MV-4-11 (cell line): ENCODE measurements at regions not wholly inside any gene's neighbourhood (a gene's known extent, or its start where the extent isn't known, plus 50 kb on each side); places are given as distances from the start of the nearest gene placed in this dataset.

Experiments
- DNase-seq: peaks from one replicate; lab custom pipeline; 2025; lab: John Stamatoyannopoulos, UW

DNA sequence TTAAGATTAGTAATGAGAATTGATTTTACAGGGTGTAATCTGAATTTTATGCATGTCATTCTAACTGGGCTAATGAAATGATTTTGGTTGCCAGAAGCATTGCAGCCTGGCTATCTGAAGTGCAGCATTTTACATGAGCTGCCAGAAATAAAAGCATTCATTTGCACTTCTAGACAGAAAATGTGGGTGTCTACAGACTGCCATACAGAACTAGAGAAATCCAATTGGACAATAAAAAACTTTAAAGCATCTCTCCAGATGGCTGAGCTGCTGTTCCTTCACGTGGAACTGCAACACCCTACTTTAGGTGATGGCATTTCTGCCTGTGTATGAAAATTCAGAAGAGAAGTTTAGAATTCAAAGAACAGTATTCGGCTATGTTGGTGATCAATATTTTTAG lies 450.1 kb upstream of the SLITRK1 start:
- DNase-seq, result no peak

DNA sequence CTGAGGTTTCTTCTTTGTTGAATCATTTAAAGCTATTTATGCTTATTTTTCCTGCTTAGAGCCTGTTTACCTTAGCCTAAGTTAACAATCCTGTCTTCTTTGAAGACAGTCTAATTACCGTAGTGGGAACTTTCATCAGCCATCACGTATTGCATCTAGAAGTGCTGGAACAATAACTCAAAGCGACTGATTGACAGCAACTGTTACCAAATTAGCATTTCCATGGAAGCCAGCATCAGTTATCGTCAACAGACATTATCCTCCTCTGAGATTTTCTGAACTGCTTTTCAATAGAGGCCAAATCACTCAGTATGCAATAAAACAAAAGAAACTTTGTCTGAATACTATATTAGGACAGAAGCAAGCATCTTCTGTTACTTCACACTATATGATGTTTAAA lies 433.3 kb upstream of the SLITRK1 start:
- no peak for DNase-seq

DNA sequence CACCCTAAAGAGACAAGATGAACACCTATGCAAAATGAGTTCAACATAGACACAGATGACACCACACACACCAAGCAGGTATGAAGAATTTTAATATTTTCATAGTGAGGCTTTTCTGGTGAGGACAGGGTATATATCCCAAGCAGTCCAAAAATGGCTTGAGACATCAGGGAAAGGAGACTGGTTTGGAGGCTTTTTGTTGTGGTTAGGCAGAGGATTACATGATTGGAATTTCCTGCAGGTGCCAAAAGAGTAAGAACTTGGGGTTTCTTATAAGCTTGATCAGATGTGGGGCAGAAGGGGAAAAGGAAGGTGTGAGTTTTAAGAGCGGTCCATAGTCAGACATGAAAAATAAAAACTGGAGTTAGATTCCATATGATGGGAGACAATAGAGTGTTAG lies 420.8 kb upstream of the SLITRK1 start:
- no peak for DNase-seq

DNA sequence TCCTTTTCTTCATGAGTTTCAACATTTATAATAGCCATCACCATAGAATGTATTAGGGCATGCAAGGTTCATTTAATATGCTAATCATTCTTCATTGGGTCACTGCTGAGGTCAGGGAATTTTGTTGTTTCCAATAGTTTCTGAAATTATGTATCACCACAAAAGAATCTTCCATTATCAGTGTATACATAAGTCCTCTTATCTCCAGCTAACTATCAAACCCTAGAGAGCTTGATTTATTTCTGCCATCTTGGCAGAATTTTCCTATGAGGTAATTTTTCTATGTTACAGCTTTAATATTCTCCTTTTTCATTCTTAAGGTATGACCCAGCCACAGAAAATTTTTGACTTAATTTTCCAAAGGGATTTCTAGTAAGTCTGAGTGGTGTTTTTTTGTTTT lies 415.0 kb upstream of the SLITRK1 start:
- DNase-seq, result no peak

DNA sequence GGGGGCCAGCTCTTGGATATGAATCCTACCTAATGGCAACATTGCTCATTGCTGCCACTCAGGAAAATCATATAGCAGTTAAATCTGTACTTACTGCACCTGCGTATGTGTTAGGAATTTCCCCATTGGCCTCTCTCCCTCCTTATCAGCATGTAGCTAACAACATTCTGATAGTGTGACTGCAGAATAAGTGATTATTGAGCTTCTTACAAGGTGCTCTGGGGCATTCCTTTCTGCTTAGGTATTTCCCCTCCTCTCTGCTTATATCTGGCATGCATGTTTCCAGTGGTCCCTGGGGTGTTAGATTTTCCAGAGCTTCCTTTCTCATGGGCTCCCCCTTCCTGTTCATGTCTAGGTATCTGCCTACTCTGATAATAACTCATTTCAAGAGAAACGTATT lies 414.1 kb upstream of the SLITRK1 start:
- no peak for DNase-seq

DNA sequence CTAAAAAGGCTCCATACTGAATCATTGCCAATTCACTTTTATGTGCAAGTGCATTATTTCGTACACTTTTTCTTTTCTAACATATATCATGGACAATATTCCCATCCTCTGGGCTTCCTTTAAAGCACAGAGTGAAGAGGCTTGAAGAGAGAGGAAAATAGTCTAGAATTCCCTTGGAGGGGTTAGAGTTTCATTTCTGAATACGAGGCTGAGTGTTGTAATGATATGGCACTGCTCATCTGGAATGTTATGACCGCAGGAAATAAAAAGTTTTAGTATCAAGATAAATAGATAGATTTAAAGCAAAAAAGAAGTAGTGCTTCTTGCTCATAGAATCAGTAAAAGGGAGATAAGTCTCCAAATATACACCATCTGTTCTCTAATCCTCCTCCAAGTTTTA lies 412.3 kb upstream of the SLITRK1 start:
- DNase-seq, result no peak

DNA sequence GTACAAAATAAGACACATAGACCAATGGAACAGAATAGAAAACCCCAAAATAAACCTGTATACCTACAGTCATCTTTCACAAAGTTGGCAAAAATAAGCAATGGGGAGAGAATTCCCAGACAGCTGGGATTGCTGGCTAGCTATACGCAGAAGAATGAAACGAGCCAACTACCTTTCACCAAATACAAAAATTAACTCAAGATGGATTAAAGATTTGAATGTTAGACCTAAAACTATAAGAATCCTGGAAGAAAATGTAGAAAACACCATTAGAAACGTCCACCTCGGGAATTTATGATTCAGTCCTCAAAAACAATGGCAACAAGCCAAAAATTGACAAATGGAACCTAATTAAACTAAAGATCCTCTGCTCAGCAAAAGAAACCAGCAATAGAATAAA lies 408.1 kb upstream of the SLITRK1 start:
- DNase-seq, result no peak

DNA sequence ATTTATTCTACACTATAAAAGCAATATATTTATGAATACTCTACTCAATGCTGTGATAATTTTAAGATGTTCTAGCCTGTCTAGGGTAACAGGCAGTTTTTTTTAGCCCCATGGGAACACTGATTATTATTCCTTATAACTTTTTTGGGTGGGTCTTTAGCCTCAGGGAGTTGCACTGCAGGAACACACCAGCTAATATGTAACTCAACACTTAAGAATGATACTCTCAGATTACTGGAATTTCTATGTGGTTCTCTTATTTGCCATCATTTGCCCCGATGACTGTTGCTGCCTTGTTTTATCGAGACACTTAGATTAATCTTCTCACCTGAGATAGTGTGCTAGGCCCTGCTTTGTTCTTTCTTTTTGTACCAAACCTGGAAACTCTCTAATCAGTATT lies 396.9 kb upstream of the SLITRK1 start:
- no peak for DNase-seq

DNA sequence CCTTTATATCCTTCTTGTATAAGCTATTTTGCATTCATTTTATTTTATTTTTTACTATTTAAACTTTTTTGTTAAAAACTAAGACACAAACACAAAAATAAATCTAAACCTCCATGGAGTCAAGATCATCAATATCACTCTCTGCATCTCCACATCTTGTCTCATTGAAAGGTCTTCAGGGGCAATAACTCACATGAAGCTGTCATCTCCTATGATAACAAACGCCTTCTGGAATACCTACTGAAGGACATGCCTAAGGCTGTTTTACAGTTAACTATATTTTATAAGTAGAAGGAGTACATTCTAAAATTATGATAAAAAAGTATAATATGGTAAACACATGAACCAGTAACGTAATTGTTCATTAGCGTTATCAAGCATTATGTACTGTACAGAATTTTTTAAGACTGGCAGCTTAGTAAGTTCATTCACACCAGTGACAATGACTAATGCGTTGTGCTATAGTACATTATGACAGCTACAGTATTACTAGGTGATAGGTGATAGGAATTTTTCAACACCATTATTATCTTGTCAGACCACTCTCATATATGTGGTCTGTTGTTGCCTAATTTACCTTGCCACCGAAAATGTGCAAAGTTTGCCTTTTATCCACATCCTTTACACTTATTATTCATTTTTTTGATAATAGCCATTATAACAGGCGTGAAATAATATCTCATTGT lies 390.7 kb upstream of the SLITRK1 start:
- DNase-seq, result no peak

DNA sequence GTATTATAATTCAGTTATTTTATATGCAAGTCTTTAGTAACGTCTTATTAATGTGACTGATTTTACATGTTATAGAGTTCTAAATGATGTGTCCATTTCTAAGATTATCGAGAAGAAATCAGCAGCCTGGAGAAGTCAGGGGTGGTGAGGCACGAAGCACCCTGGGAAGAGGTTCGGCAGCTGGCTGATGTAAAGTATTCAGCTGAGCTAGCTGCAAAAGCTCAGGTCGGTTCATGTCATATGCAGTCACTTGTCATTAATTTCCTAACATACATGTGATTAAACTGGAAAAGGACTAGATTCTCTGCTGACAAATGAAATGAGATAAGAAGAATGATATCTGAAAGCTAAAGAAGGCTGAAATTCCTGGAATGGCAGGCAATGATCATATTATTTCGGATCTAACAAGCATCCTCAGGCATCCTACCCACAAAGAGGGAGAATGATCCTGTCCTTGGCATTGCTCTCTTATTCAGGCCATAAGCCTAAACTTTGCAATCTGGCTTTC lies 383.0 kb upstream of the SLITRK1 start:
- no peak for DNase-seq

DNA sequence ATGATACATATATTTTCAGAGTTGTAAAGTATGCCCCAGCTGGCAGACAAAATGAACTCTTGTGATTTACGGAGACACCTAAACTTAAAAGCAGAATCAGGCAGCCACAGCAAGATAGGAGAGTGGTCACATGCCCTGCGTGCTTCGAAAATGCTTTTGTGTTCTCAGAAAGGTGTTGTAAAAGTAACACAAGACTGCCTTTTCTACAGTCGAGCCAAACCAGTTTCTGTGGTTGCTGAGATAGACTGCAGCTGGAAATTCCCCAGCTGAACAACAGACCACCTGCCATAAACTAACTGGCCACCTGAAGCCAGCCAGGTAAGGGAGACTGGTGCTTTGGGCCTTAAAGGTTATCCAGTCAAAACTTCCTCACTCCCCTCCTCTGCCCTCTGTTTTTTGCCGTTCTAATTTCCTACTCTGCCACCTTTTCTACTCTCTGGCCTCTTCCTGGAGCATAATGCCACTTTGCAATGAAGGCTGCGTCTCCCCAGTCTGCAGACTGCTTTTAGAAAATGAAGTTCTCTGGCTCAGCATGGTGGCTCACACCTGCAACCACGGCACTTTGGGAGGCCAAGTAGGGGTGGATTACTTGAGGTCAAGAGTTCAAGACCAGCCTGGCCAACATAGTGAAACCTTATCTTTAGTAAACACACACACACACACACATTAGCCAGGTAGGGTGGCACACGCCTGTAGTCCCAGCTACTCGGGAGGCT lies 381.2 kb upstream of the SLITRK1 start:
- DNase-seq, result no peak

DNA sequence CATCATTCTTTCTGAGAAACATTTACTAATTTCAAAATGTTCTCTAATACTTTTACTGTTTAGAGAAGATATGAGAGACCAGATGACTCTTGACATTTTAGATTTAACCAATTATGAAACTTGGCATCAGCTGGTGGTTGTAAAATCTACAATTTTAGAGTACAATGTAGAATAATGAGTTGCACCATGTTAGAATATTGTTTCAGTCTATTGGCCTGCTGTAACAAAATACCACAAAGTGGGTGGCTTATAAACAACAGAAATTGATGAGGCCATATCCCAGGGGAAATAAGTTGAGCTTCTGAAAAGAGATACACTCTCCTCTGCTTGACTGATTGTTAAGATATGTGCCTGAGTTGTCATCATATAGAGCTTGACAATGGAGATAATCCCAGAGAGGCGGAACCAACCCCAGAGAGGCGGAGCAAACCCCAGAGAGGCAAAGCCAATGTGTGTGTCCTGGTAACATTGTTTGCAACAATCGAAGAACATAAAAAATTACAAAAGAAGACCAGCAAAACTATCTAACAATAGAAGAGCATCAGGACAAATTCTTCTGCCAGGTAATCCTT lies 373.0 kb upstream of the SLITRK1 start:
- no peak for DNase-seq

DNA sequence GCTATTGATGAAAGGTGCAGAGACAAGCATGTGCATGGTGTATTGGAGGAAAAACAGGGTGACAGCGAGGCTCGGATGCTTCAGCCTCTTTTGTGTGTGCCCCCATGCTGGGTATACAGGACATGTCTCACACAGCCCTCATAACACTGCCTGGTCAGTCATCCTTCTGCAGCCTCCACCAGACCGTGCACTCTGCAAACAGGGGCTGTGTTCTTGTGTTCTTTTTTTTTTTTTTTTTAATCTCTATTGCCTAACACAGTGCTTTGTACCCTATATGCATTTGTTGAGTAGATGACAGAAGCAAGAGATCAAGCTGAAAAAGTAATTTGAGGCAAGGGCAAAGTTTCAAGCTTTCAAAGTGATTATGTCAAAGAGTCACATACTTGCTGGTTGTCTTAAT lies 367.2 kb upstream of the SLITRK1 start:
- DNase-seq, result no peak

DNA sequence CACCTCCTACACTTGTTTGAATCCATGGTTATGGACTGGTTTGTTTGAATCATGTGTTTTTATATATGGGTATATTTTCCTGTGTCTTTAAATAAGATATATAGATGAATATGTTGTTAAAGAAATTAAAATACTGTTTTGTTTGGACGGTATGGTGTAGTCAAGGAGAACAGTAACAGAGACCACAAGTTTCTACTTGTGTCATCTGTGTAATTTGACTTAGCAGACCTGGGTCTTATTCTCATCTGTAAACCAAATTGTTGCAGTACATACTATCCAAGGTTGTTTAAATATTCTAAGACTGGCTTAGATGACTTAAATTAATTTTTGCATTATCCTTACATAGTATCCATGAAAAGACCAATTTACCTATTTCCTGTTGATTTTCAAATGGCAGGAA lies 361.1 kb upstream of the SLITRK1 start:
- no peak for DNase-seq

DNA sequence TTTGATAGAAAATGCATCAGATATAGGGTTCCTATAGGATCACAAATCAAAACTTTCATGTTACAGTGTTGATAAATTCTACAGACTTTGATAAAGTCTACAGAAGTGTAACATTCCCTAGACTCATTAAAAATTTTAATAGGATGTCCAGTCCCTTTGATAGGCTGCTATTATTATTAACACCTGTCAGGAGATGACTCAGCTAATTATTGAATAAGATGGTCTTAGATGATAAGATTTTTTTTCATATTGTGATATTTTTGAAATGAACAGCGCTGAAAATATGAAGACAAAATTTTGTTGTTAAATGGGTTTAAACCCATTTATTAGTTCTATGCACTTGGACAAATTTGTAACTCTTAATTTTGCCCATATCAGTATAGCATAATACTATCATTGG lies 356.8 kb upstream of the SLITRK1 start:
- DNase-seq, result no peak

DNA sequence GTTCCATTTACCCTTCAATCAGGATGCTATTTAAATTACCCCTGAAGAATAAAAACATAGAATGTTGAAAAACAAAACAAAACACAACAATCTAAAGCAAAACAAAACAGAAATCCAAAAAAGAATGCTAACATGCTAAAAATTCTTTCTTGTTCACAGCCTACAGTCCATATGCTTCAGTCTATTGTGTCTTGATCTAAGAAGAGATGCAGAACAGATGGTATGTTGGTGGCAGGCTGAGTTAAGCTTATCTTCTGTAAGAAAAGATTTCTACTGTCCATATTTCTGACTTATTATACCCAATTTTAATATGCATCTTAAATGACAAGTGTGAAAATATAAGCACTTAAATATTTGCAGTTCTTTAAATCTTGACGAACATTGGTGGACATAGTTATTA lies 356.1 kb upstream of the SLITRK1 start:
- no peak for DNase-seq

DNA sequence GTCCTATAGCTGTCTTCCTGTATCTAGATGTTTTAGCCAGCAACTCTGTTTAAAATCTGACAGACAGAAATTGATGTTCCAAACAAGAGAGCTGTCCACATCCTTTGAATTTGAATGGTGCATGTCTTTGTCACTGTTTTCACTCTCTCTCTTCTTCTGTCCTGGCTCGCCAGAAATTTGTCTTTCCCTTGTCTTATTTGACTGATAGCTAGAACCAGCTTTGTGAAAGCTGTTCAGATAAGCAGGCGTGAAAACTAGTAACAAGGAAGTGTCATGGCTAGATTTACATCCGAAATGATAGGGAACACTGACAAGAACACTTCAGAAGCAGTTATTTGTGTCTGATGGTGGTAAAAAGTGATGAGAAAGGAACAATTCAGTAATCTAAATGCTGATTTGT lies 354.9 kb upstream of the SLITRK1 start:
- no peak for DNase-seq

DNA sequence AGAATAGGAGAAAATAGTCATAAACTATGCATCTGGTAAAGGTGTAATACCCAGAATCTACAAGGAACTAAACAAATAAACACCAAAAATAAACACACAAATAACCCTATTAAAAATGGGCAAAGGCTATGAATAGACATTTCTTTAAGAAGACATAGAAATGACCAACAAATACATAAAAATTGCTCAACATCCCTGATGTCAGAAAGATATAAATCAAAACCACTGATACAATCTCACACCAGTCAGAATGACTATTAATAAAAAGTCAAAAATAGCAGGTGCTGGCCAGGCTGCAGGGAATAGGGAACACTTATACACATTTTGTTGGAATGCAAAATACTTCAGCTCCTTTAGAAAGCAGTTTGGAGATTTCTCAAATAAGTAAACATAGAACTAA lies 352.1 kb upstream of the SLITRK1 start:
- no peak for DNase-seq

DNA sequence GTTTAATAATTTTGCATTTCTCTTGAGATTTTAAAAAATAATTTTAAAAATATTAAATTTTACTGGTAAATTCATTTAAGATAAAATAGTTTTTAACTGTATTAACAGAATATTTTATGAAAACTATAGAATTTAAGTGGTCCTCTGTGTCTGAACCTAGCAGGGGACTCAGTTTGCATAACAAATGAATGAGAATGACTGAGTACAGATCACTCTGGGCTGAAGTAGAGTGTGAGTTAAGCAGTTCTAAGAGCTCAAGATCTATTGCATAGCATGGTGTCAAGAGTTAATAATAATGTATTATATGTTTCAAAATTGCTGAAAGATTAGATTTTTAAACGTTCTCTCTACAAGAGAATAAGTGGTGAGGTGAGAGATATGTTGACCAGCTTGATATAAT lies 348.3 kb upstream of the SLITRK1 start:
- DNase-seq, result no peak

DNA sequence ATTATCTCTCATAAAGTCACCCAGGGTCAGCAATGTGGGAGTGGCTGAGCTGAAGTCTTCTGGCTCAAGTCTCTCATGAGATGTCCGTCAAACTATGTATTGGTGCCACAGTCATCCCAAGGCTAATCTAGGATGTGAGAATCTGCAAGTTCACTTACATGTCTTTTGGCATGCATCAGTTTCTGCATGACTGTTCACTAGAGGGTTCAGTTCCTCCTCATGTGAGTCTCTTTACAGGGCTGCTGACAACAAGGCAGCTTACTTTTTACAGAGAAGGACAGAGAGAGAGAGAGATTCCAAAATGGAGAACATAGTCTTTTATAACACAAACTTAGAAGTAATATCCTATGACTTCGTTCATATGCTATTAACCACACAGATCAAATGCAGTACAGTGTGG lies 328.8 kb upstream of the SLITRK1 start:
- DNase-seq, result no peak

DNA sequence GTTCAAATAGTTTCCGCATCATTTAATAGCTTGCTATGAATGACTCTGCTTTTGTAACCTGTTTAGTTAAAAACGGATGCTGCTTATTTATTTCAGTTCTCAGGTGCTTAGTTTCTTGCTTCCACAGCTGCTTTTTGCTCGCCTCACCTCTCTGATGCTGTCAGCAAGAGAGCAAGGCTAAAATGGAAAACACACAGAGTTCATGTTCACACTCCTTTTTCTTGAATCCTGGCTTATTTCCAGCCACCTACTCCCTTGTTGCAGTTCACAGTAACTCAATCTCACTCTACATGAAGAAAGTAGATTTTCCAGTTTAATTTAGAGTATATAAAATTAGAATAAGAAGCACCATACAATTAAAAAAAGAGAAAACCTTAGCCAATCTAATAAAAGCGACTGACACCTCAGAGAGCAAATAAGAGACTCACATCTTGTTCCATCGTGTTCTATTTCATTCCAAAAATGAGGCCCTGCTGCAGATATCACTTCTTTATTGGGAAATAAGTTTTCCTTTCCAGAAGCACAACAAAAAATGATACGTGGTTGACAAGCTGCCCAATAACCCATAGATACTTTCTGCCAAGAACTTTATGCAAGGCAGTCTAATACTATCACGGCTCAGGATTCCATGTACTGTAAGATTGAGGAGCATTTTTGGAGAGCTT lies 326.1 kb upstream of the SLITRK1 start:
- no peak for DNase-seq

DNA sequence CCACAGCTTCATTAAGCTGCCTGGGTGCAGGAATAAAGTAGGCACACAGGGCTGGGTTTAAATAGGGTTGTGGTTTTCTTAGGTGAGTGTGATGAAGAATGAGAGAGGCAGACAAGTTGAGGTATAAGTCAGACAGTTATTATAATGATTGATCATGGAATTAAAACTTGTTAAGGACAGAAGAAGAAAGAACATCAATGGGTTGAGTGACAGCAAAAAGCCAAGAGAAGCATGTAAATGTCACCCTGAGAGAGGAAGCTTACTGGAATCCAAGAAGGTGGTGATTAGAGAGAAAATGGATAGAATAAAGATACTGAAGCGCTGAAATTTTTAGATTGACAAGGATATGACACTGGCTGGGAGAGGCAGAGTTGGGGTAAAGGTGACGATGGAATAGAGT lies 325.2 kb upstream of the SLITRK1 start:
- no peak for DNase-seq

DNA sequence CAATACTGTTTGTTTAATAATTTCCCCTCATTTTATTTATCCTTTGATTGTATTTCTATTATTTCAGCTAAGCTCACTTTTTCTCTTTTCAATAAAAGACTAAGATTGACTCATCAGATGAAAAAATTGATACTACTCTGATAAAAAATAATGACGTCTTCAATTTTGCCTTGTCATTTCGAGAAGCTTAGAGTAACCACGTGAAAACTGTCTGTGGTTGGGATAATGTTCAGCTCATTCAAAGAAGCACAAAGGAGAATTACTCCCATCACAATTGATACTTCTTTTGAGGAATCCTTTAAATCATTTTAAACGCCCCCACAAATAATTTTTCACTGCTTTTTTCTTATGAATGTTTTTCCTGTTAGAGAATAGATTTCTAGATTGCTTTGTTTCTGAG lies 318.7 kb upstream of the SLITRK1 start:
- DNase-seq, result no peak
